ENCODE measurements at regions not wholly inside any gene's neighbourhood (a gene's known extent, or its start where the extent isn't known, plus 50 kb on each side); places are given as distances from the start of the nearest gene placed in this dataset.
A peak's percentile ranks its signal among the peaks of the same experiment; 100 is the strongest.

GRCh38 chr13:73635166-73635787, 498.9 kb downstream of the KLF12 start:
- POLR2A ChIA-PET: no interaction called here
- H3K36me3 Mint-ChIP-seq (ENCODE audit: low read depth): no peaks in the 10 kb centered on the region
- DNase-seq: no peak

GRCh38 chr13:73633817-73634460, 500.3 kb downstream of the KLF12 start:
- H3K27me3 Mint-ChIP-seq (ENCODE audit: low read depth): no peaks in the 10 kb centered on the region
- no peaks in the 10 kb centered on the region for H3K36me3 Mint-ChIP-seq (ENCODE audit: low read depth)
- no peak overlapping the region for H3K4me3 Mint-ChIP-seq
- ATAC-seq (no peak), DNase-seq (no peak)
- H3K27ac Mint-ChIP-seq: no peak overlapping the region
- ChIA-PET CTCF (no interaction called here), POLR2A (no interaction called here)
- no peaks in the 10 kb centered on the region for H3K9me3 Mint-ChIP-seq (ENCODE audit: insufficient read depth)
- H3K4me1 Mint-ChIP-seq (ENCODE audit: low read depth): peaks cover 15% of the 10 kb centered on the region

More at GRCh38 chr13:73635166-73635787, 498.9 kb downstream of the KLF12 start:
- H3K4me3 Mint-ChIP-seq: no peak overlapping the region
- no peak overlapping the region for H3K27ac Mint-ChIP-seq
- H3K4me1 Mint-ChIP-seq (ENCODE audit: low read depth): peaks cover 15% of the 10 kb centered on the region
- CTCF ChIA-PET: no interaction called here
- ATAC-seq: no peak
- no peaks in the 10 kb centered on the region for H3K27me3 Mint-ChIP-seq (ENCODE audit: low read depth)
- no peaks in the 10 kb centered on the region for H3K9me3 Mint-ChIP-seq (ENCODE audit: insufficient read depth)

- no peaks in the 10 kb centered on the region for H3K27me3 Mint-ChIP-seq (ENCODE audit: low read depth)
- H3K4me1 Mint-ChIP-seq (ENCODE audit: low read depth): peaks cover 21% of the 10 kb centered on the region
- H3K9me3 Mint-ChIP-seq (ENCODE audit: insufficient read depth): no peaks in the 10 kb centered on the region
- H3K4me3 Mint-ChIP-seq: no peak overlapping the region
- no peak overlapping the region for H3K27ac Mint-ChIP-seq
- ATAC-seq (no peak), DNase-seq (no peak)
- ChIA-PET CTCF (no interaction called here), POLR2A (no interaction called here)
- peaks cover 11% of the 10 kb centered on the region for H3K36me3 Mint-ChIP-seq (ENCODE audit: low read depth)
These were observed 502.8 kb downstream of the KLF12 start for GRCh38 chr13:73631411-73631810.

- peak overlapping the region; percentile 87 for H3K27ac Mint-ChIP-seq
- CTCF ChIA-PET: interaction anchor here (0.6 to 1.2 kb wide), 5 partner anchors 11 to 143 kb away, joined by 3 read pairs; no protein-coding TSS in a partner anchor
- POLR2A ChIA-PET: interaction anchor here (0.6 kb wide), 1 partner anchor 106 kb away, joined by 3 read pairs; no protein-coding TSS in a partner anchor
These were observed 508.5 kb downstream of the KLF12 start for GRCh38 chr13:73625562-73626339.

GRCh38 chr13:73623281-73623680, 510.9 kb downstream of the KLF12 start:
- peaks cover 45% of the 10 kb centered on the region for H3K4me1 Mint-ChIP-seq (ENCODE audit: low read depth)
- H3K27ac Mint-ChIP-seq: no peak overlapping the region
- peaks cover 22% of the 10 kb centered on the region for H3K36me3 Mint-ChIP-seq (ENCODE audit: low read depth)
- POLR2A ChIA-PET: no interaction called here
- DNase-seq (no peak), ATAC-seq (no peak)
- H3K4me3 Mint-ChIP-seq: no peak overlapping the region
- no peaks in the 10 kb centered on the region for H3K9me3 Mint-ChIP-seq (ENCODE audit: insufficient read depth)
- CTCF ChIA-PET: no interaction called here
- H3K27me3 Mint-ChIP-seq (ENCODE audit: low read depth): peaks cover 2% of the 10 kb centered on the region

More at GRCh38 chr13:73625562-73626339, 508.5 kb downstream of the KLF12 start:
- H3K4me3 Mint-ChIP-seq: peak overlapping the region; percentile 48
- peak; percentile 72 for DNase-seq
- H3K36me3 Mint-ChIP-seq (ENCODE audit: low read depth): peaks cover 24% of the 10 kb centered on the region
- H3K27me3 Mint-ChIP-seq (ENCODE audit: low read depth): no peaks in the 10 kb centered on the region
- peaks cover 48% of the 10 kb centered on the region for H3K4me1 Mint-ChIP-seq (ENCODE audit: low read depth)
- no peaks in the 10 kb centered on the region for H3K9me3 Mint-ChIP-seq (ENCODE audit: insufficient read depth)
- peak; percentile 97 for ATAC-seq

- H3K27ac Mint-ChIP-seq: peak overlapping the region; percentile 70
- H3K36me3 Mint-ChIP-seq (ENCODE audit: low read depth): peaks cover 19% of the 10 kb centered on the region
- peak overlapping the region; percentile 7 for H3K4me3 Mint-ChIP-seq
- ChIA-PET CTCF (no interaction called here), POLR2A (no interaction called here)
- DNase-seq (no peak), ATAC-seq (no peak)
- H3K4me1 Mint-ChIP-seq (ENCODE audit: low read depth): peaks cover 45% of the 10 kb centered on the region
- peaks cover 2% of the 10 kb centered on the region for H3K27me3 Mint-ChIP-seq (ENCODE audit: low read depth)
- no peaks in the 10 kb centered on the region for H3K9me3 Mint-ChIP-seq (ENCODE audit: insufficient read depth)
These were observed 511.8 kb downstream of the KLF12 start for GRCh38 chr13:73622381-73622780.

- no peak overlapping the region for H3K27ac Mint-ChIP-seq
- POLR2A ChIA-PET: no interaction called here
- H3K36me3 Mint-ChIP-seq (ENCODE audit: low read depth): peaks cover 8% of the 10 kb centered on the region
- H3K9me3 Mint-ChIP-seq (ENCODE audit: insufficient read depth): no peaks in the 10 kb centered on the region
- peaks cover 5% of the 10 kb centered on the region for H3K27me3 Mint-ChIP-seq (ENCODE audit: low read depth)
- CTCF ChIA-PET: no interaction called here
- H3K4me1 Mint-ChIP-seq (ENCODE audit: low read depth): peaks cover 17% of the 10 kb centered on the region
- no peak overlapping the region for H3K4me3 Mint-ChIP-seq
- no peak for DNase-seq
- no peak for ATAC-seq
These were observed 515.8 kb downstream of the KLF12 start for GRCh38 chr13:73618275-73618865.

- Mint-ChIP-seq H3K27me3 (ENCODE audit: low read depth) (peaks cover 5% of the 10 kb centered on the region), H3K4me1 (ENCODE audit: low read depth) (peaks cover 5% of the 10 kb centered on the region), H3K9me3 (ENCODE audit: insufficient read depth) (no peaks in the 10 kb centered on the region), H3K36me3 (ENCODE audit: low read depth) (peaks cover 2% of the 10 kb centered on the region), H3K4me3 (no peak overlapping the region), H3K27ac (no peak overlapping the region)
- DNase-seq (no peak), ATAC-seq (no peak)
- ChIA-PET CTCF (no interaction called here), POLR2A (no interaction called here)
These were observed 517.3 kb downstream of the KLF12 start for GRCh38 chr13:73616861-73617260.

- Mint-ChIP-seq H3K36me3 (ENCODE audit: low read depth) (no peaks in the 10 kb centered on the region), H3K27ac (no peak overlapping the region), H3K9me3 (ENCODE audit: insufficient read depth) (no peaks in the 10 kb centered on the region), H3K4me1 (ENCODE audit: low read depth) (peaks cover 10% of the 10 kb centered on the region), H3K4me3 (no peak overlapping the region), H3K27me3 (ENCODE audit: low read depth) (no peaks in the 10 kb centered on the region)
- ChIA-PET POLR2A (no interaction called here), CTCF (interaction anchor here (0.7 to 1.2 kb wide), 2 partner anchors 10 to 11 kb away, joined by 3 to 4 read pairs; no protein-coding TSS in a partner anchor)
- ATAC-seq (no peak), DNase-seq (no peak)
These were observed 523.2 kb downstream of the KLF12 start for GRCh38 chr13:73610799-73611592.

GRCh38 chr13:73608711-73609485, 525.3 kb downstream of the KLF12 start:
- ChIA-PET POLR2A (interaction anchor here (0.6 kb wide), 1 partner anchor 1093 kb away, joined by 4 read pairs; no protein-coding TSS in a partner anchor), CTCF (interaction anchor here (1.5 kb wide), 1 partner anchor 102 kb away, joined by 3 read pairs; no protein-coding TSS in a partner anchor)
- Mint-ChIP-seq H3K9me3 (ENCODE audit: insufficient read depth) (no peaks in the 10 kb centered on the region), H3K4me3 (no peak overlapping the region), H3K27me3 (ENCODE audit: low read depth) (no peaks in the 10 kb centered on the region), H3K27ac (no peak overlapping the region), H3K4me1 (ENCODE audit: low read depth) (peaks cover 10% of the 10 kb centered on the region), H3K36me3 (ENCODE audit: low read depth) (no peaks in the 10 kb centered on the region)
- DNase-seq: no peak
- no peak for ATAC-seq

GRCh38 chr13:73608157-73608516, 526.1 kb downstream of the KLF12 start:
- H3K36me3 Mint-ChIP-seq (ENCODE audit: low read depth): no peaks in the 10 kb centered on the region
- DNase-seq (no peak), ATAC-seq (no peak)
- ChIA-PET CTCF (interaction anchor here (1.5 kb wide), 1 partner anchor 103 kb away, joined by 3 read pairs; no protein-coding TSS in a partner anchor), POLR2A (no interaction called here)
- no peak overlapping the region for H3K4me3 Mint-ChIP-seq
- H3K27me3 Mint-ChIP-seq (ENCODE audit: low read depth): no peaks in the 10 kb centered on the region
- H3K9me3 Mint-ChIP-seq (ENCODE audit: insufficient read depth): no peaks in the 10 kb centered on the region
- H3K4me1 Mint-ChIP-seq (ENCODE audit: low read depth): peaks cover 10% of the 10 kb centered on the region
- H3K27ac Mint-ChIP-seq: no peak overlapping the region
